WTC11 (cell line): ENCODE measurements at regions not wholly inside any gene's neighbourhood (a gene's known extent, or its start where the extent isn't known, plus 50 kb on each side); places are given as distances from the start of the nearest gene placed in this dataset.

Source experiments
- ATAC-seq: fragments of 200-7000 bp; cut with Tn5 transposase; 2 replicates; pipeline ENCODE4 v1.10.0; 2021; ENCODE audit warnings: mild to moderate bottlenecking, moderate library complexity
- CTCF ChIA-PET: fragments of 300-600 bp; sonication (Branson Sonifier 250); formaldehyde crosslinking; loops from one replicate; lab custom pipeline; 2021; ENCODE audit warnings: antibody characterized with exemption; lab: Charles Lee
- POLR2A ChIA-PET: fragments of 350-600 bp; sonication (Branson Sonifier 250); formaldehyde crosslinking; loops from one replicate; lab custom pipeline; 2021; ENCODE audit warnings: antibody characterized with exemption; lab: Charles Lee
- DNase-seq: peaks from one replicate; pipeline ENCODE4 v3.0.0; 2021; ENCODE audit warnings: low spot score
- H3K27ac Mint-ChIP-seq: 2 replicates; pipeline ENCODE4 v1.8.0; 2021; ENCODE audit warnings: mixed read lengths
- H3K27me3 Mint-ChIP-seq: 2 replicates; pipeline ENCODE4 v1.8.0; 2021; ENCODE audit warnings: low read depth, mild to moderate bottlenecking, moderate library complexity, mixed read lengths
- H3K36me3 Mint-ChIP-seq: 2 replicates; pipeline ENCODE4 v1.8.0; 2021; ENCODE audit warnings: mixed read lengths
- H3K4me1 Mint-ChIP-seq: 2 replicates; pipeline ENCODE4 v1.8.0; 2022; ENCODE audit warnings: mixed read lengths
- H3K4me3 Mint-ChIP-seq: 2 replicates; pipeline ENCODE4 v1.8.0; 2021; ENCODE audit warnings: mild to moderate bottlenecking, moderate library complexity, mixed read lengths
- H3K9me3 Mint-ChIP-seq: 2 replicates; pipeline ENCODE4 v1.8.0; 2021; ENCODE audit warnings: mixed read lengths
- AR ChIP-seq: fragments of 250-450 bp; sonication (Bioruptor Pico); IDR thresholded peaks from 2 replicates; pipeline ENCODE4 v1.9.0; 2021; ENCODE audit warnings: mild to moderate bottlenecking
- ATF2 ChIP-seq: sonication (generic); formaldehyde crosslinking; IDR thresholded peaks from 2 replicates; pipeline ENCODE4 v1.8.1; 2022; ENCODE audit warnings: low read depth, missing genetic modification reagents, borderline replicate concordance
- CBFB ChIP-seq: sonication (generic); formaldehyde crosslinking; IDR thresholded peaks from 2 replicates; pipeline ENCODE4 v1.8.1; 2022; ENCODE audit warnings: mild to moderate bottlenecking, low read depth, missing genetic modification reagents
- ELF4 ChIP-seq: sonication (generic); formaldehyde crosslinking; IDR thresholded peaks from 2 replicates; pipeline ENCODE4 v1.8.1; 2022; ENCODE audit warnings: low read depth, mild to moderate bottlenecking, moderate library complexity, missing genetic modification reagents
- FOXP4 ChIP-seq: sonication (generic); formaldehyde crosslinking; IDR thresholded peaks from 2 replicates; pipeline ENCODE4 v1.8.0; 2022; ENCODE audit warnings: mild to moderate bottlenecking, missing genetic modification reagents
- GRHL2 ChIP-seq: fragments of 250-450 bp; sonication (Bioruptor Pico); IDR thresholded peaks from 2 replicates; pipeline ENCODE4 v1.8.0; 2022; ENCODE audit warnings: mild to moderate bottlenecking, moderate library complexity; ENCODE audit not compliant: insufficient replicate concordance, severe bottlenecking
- HMGA2 ChIP-seq: fragments of 250-450 bp; sonication (Bioruptor Pico); IDR thresholded peaks from 2 replicates; pipeline ENCODE4 v1.4.0; 2021; ENCODE audit warnings: mild to moderate bottlenecking, moderate library complexity
- JUN ChIP-seq: sonication (generic); formaldehyde crosslinking; IDR thresholded peaks from 2 replicates; pipeline ENCODE4 v1.8.0; 2023; ENCODE audit warnings: mild to moderate bottlenecking, missing genetic modification reagents
- KAT7 ChIP-seq: sonication (generic); formaldehyde crosslinking; IDR thresholded peaks from 2 replicates; pipeline ENCODE4 v1.8.1; 2023; ENCODE audit warnings: missing genetic modification reagents, mild to moderate bottlenecking, borderline replicate concordance
- NR1H2 ChIP-seq: sonication (generic); formaldehyde crosslinking; IDR thresholded peaks from 2 replicates; pipeline ENCODE4 v1.9.0; 2021; ENCODE audit warnings: mild to moderate bottlenecking, moderate library complexity, missing genetic modification reagents
- OVOL2 ChIP-seq: fragments of 250-450 bp; sonication (Bioruptor Pico); IDR thresholded peaks from 2 replicates; pipeline ENCODE4 v1.9.0; 2021; ENCODE audit warnings: mild to moderate bottlenecking, borderline replicate concordance
- RORB ChIP-seq: fragments of 250-450 bp; sonication (Bioruptor Pico); IDR thresholded peaks from 2 replicates; pipeline ENCODE4 v1.9.0; 2021; ENCODE audit warnings: mild to moderate bottlenecking
- TEAD1 ChIP-seq: sonication (generic); formaldehyde crosslinking; IDR thresholded peaks from 2 replicates; pipeline ENCODE4 v1.8.0; 2022; ENCODE audit warnings: mild to moderate bottlenecking, missing genetic modification reagents
- USF2 ChIP-seq: sonication (generic); formaldehyde crosslinking; IDR thresholded peaks from 2 replicates; pipeline ENCODE4 v1.8.1; 2023; ENCODE audit warnings: mild to moderate bottlenecking, missing genetic modification reagents, moderate library complexity
- ZNF121 ChIP-seq: sonication (generic); formaldehyde crosslinking; IDR thresholded peaks from 2 replicates; pipeline ENCODE4 v1.8.0; 2023; ENCODE audit warnings: missing genetic modification reagents
- ZNF138 ChIP-seq: sonication (generic); formaldehyde crosslinking; conservative IDR thresholded peaks from 2 replicates; pipeline ENCODE4 v1.8.1; 2022; ENCODE audit warnings: mild to moderate bottlenecking, moderate library complexity, missing genetic modification reagents
- ZNF416 ChIP-seq: fragments of 250-450 bp; sonication (Bioruptor Pico); IDR thresholded peaks from 2 replicates; pipeline ENCODE4 v1.9.0; 2021; ENCODE audit warnings: mild to moderate bottlenecking, inconsistent platforms
- TF ChIP-seq, protein P1 (sequence below): fragments of 200-600 bp; IDR thresholded peaks from 2 replicates; pipeline ENCODE4 v1.8.0; 2022; ENCODE audit warnings: antibody characterized with exemption
- TF ChIP-seq, protein P2 (sequence below): sonication (generic); formaldehyde crosslinking; IDR thresholded peaks from 2 replicates; pipeline ENCODE4 v1.8.0; 2022; ENCODE audit warnings: missing genetic modification reagents
- TF ChIP-seq, protein P3 (sequence below): sonication (generic); formaldehyde crosslinking; IDR thresholded peaks from 2 replicates; pipeline ENCODE4 v1.8.1; 2023; ENCODE audit warnings: mild to moderate bottlenecking, missing genetic modification reagents, moderate library complexity

- no peak for TF ChIP-seq CBFB (CRISPR knock-in tag)
- no peak for TF ChIP-seq JUN (CRISPR knock-in tag)
- no peak for TF ChIP-seq ZNF138
- TF ChIP-seq HMGA2 (CRISPR knock-in tag) = no peak
- no peak for TF ChIP-seq ZNF416
- no peak for TF ChIP-seq RORB (CRISPR knock-in tag)
- TF ChIP-seq GRHL2 (CRISPR knock-in tag) = no peak
- TF ChIP-seq, all 79 proteins: peak for 0
These were observed 188.9 kb downstream of the NAF1 start (continued) for GRCh38 chr4:162977788-162978187.

GRCh38 chr4:162972661-162973330, 193.9 kb downstream of the NAF1 start:
- Mint-ChIP-seq H3K9me3 (peaks cover 4% of the 10 kb centered on the region; the same call in 1 of the 2 replicates), H3K4me1 (no peaks in the 10 kb centered on the region), H3K36me3 (no peaks in the 10 kb centered on the region), H3K27ac (no peak overlapping the region), H3K27me3 (no peaks in the 10 kb centered on the region; the same call in 1 of the 2 replicates), H3K4me3 (no peak overlapping the region)
- DNase-seq (no peak), ATAC-seq (peak; percentile 38; the same call in 1 of the 2 replicates)
- ChIA-PET CTCF (no interaction called here), POLR2A (no interaction called here)
- no peak for TF ChIP-seq ATF2 (CRISPR knock-in tag)
- no peak for TF ChIP-seq KAT7

DNA sequence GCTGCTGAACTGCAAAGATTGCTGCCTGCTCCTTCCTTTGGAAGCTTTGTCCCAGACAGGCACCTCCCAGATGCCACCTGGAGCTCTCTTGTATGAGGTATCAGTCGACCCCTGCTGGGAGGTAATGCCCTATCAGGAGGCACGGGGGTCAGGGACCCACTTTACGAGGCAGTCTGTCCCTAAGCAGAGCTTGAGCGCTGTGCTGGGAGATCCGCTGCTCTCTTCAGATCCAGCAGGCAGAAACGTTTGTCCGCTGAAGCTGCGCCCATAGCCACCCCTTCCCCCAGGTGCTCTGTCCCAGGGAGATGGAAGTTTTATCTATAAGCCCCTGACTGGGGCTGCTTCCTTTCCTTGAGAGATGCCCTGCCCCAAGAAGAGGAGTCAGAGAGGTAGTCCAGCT, 197.5 kb downstream of the NAF1 start:
- DNase-seq = no peak
- POLR2A ChIA-PET = no interaction called here
- no peak overlapping the region for H3K4me3 Mint-ChIP-seq
- peaks cover 17% of the 10 kb centered on the region for H3K9me3 Mint-ChIP-seq
- CTCF ChIA-PET = interaction anchor here (0.6 to 1.5 kb wide), 2 partner anchors 69 to 472 kb away, joined by 3 read pairs; no protein-coding TSS in a partner anchor
- no peak for ATAC-seq
- H3K27me3 Mint-ChIP-seq = no peaks in the 10 kb centered on the region; the same call in 1 of the 2 replicates
- no peaks in the 10 kb centered on the region; the same call in 1 of the 2 replicates for H3K36me3 Mint-ChIP-seq
- no peaks in the 10 kb centered on the region for H3K4me1 Mint-ChIP-seq
- no peak overlapping the region for H3K27ac Mint-ChIP-seq
- TF ChIP-seq HMGA2 (CRISPR knock-in tag) = no peak
- TF ChIP-seq, protein P1, sequence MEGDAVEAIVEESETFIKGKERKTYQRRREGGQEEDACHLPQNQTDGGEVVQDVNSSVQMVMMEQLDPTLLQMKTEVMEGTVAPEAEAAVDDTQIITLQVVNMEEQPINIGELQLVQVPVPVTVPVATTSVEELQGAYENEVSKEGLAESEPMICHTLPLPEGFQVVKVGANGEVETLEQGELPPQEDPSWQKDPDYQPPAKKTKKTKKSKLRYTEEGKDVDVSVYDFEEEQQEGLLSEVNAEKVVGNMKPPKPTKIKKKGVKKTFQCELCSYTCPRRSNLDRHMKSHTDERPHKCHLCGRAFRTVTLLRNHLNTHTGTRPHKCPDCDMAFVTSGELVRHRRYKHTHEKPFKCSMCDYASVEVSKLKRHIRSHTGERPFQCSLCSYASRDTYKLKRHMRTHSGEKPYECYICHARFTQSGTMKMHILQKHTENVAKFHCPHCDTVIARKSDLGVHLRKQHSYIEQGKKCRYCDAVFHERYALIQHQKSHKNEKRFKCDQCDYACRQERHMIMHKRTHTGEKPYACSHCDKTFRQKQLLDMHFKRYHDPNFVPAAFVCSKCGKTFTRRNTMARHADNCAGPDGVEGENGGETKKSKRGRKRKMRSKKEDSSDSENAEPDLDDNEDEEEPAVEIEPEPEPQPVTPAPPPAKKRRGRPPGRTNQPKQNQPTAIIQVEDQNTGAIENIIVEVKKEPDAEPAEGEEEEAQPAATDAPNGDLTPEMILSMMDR = no peak
- TF ChIP-seq ELF4 (CRISPR knock-in tag) = no peak
- no peak for TF ChIP-seq OVOL2
- TF ChIP-seq, protein P2, sequence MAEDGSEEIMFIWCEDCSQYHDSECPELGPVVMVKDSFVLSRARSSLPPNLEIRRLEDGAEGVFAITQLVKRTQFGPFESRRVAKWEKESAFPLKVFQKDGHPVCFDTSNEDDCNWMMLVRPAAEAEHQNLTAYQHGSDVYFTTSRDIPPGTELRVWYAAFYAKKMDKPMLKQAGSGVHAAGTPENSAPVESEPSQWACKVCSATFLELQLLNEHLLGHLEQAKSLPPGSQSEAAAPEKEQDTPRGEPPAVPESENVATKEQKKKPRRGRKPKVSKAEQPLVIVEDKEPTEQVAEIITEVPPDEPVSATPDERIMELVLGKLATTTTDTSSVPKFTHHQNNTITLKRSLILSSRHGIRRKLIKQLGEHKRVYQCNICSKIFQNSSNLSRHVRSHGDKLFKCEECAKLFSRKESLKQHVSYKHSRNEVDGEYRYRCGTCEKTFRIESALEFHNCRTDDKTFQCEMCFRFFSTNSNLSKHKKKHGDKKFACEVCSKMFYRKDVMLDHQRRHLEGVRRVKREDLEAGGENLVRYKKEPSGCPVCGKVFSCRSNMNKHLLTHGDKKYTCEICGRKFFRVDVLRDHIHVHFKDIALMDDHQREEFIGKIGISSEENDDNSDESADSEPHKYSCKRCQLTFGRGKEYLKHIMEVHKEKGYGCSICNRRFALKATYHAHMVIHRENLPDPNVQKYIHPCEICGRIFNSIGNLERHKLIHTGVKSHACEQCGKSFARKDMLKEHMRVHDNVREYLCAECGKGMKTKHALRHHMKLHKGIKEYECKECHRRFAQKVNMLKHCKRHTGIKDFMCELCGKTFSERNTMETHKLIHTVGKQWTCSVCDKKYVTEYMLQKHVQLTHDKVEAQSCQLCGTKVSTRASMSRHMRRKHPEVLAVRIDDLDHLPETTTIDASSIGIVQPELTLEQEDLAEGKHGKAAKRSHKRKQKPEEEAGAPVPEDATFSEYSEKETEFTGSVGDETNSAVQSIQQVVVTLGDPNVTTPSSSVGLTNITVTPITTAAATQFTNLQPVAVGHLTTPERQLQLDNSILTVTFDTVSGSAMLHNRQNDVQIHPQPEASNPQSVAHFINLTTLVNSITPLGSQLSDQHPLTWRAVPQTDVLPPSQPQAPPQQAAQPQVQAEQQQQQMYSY = no peak
- no peak for TF ChIP-seq NR1H2
- TF ChIP-seq CBFB (CRISPR knock-in tag) = no peak
- no peak for TF ChIP-seq USF2
- TF ChIP-seq ZNF121 (CRISPR knock-in tag) = no peak
- TF ChIP-seq AR (CRISPR knock-in tag) = no peak
- TF ChIP-seq TEAD1 = no peak
- TF ChIP-seq, protein P3, sequence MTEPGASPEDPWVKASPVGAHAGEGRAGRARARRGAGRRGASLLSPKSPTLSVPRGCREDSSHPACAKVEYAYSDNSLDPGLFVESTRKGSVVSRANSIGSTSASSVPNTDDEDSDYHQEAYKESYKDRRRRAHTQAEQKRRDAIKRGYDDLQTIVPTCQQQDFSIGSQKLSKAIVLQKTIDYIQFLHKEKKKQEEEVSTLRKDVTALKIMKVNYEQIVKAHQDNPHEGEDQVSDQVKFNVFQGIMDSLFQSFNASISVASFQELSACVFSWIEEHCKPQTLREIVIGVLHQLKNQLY = no peak
- TF ChIP-seq FOXP4 (CRISPR knock-in tag) = no peak
